Thoracic aorta (tissue), 2 donors: ENCODE measurements at regions not wholly inside any gene's neighbourhood (a gene's known extent, or its start where the extent isn't known, plus 50 kb on each side); places are given as distances from the start of the nearest gene placed in this dataset.

Experiments
- ATAC-seq: fragments of 150-250 bp; one replicate; pipeline ENCODE4 v1.8.0; 2017; ENCODE audit warnings: low read depth; ENCODE audit not compliant: insufficient number of reproducible peaks, low FRiP score
- DNase-seq: peaks from one replicate; pipeline ENCODE4 v3.0.0-alpha.2; 2020; ENCODE audit warnings: low spot score
- H3K27ac ChIP-seq, 2 donors: fragments of 200-600 bp; sonication (generic); 1 replicate in 1 of 2; 2 replicates in 1 of 2; pipeline ENCODE4 v1.5.1; 2016; ENCODE audit warnings: mild to moderate bottlenecking in 2 of 2, moderate library complexity in 2 of 2
- H3K27me3 ChIP-seq: fragments of 200-600 bp; sonication (generic); replicated peaks from 2 replicates; pipeline ENCODE4 v1.6.0; 2016; ENCODE audit warnings: mild to moderate bottlenecking; ENCODE audit not compliant: insufficient read depth
- H3K36me3 ChIP-seq: fragments of 200-600 bp; sonication (generic); one replicate; pipeline ENCODE4 v1.5.1; 2016
- H3K4me1 ChIP-seq, 2 donors: fragments of 200-600 bp; sonication (generic); 1 replicate in 1 of 2; 2 replicates in 1 of 2; pipeline versions ENCODE4 v1.5.1 to v1.6.0; 2016; ENCODE audit warnings: low read depth in 2 of 2, mild to moderate bottlenecking in 1 of 2; ENCODE audit not compliant: control insufficient read depth in 1 of 2
- H3K4me3 ChIP-seq: fragments of 200-600 bp; sonication (generic); 2 replicates; pipeline ENCODE4 v1.5.1; 2016; ENCODE audit warnings: mild to moderate bottlenecking
- H3K9me3 ChIP-seq: fragments of 200-600 bp; sonication (generic); 2 replicates; pipeline ENCODE4 v1.5.1; 2016
- CTCF ChIP-seq: fragments of 200-600 bp; sonication (generic); IDR thresholded peaks from one replicate; pipeline ENCODE4 v1.5.1; 2019; ENCODE audit warnings: antibody characterized with exemption

- no peaks in the 10 kb centered on the region for H3K9me3 ChIP-seq
- peaks cover 7 to 20% of the 10 kb centered on the region in 2 donors for H3K4me1 ChIP-seq
- no peak for TF ChIP-seq CTCF
- H3K4me3 ChIP-seq: no peak overlapping the region
- ATAC-seq (no peak), DNase-seq (no peak)
- H3K27me3 ChIP-seq: no peaks in the 10 kb centered on the region
- H3K36me3 ChIP-seq: no peaks in the 10 kb centered on the region
- H3K27ac ChIP-seq: no peak overlapping the region
These were observed 82.0 kb upstream of the MBNL2 start for GRCh38 chr13:97140131-97140530.

- H3K4me3 ChIP-seq: no peak overlapping the region
- ATAC-seq (no peak), DNase-seq (no peak)
- H3K27me3 ChIP-seq: no peaks in the 10 kb centered on the region
- no peak for TF ChIP-seq CTCF
- H3K4me1 ChIP-seq: peaks cover 7 to 20% of the 10 kb centered on the region in 2 donors
- no peaks in the 10 kb centered on the region for H3K9me3 ChIP-seq
- no peaks in the 10 kb centered on the region for H3K36me3 ChIP-seq
- H3K27ac ChIP-seq: no peak overlapping the region
These were observed 81.5 kb upstream of the MBNL2 start for GRCh38 chr13:97140611-97141010.

GRCh38 chr13:97141097-97141496, 81.0 kb upstream of the MBNL2 start:
- H3K27ac ChIP-seq: no peak overlapping the region
- no peak for ATAC-seq

GRCh38 chr13:97141564-97142005, 80.5 kb upstream of the MBNL2 start:
- H3K27me3 ChIP-seq: no peaks in the 10 kb centered on the region
- no peak overlapping the region for H3K4me3 ChIP-seq
- no peak for DNase-seq
- H3K4me1 ChIP-seq: peaks cover 7 to 13% of the 10 kb centered on the region in 2 donors
- TF ChIP-seq CTCF: no peak
- ATAC-seq: peak; percentile 78
- H3K27ac ChIP-seq: no peak overlapping the region
- H3K9me3 ChIP-seq: no peaks in the 10 kb centered on the region
- no peaks in the 10 kb centered on the region for H3K36me3 ChIP-seq

More at GRCh38 chr13:97141097-97141496, 81.0 kb upstream of the MBNL2 start:
- Histone ChIP-seq H3K36me3 (no peaks in the 10 kb centered on the region), H3K4me1 (peaks cover 7 to 17% of the 10 kb centered on the region in 2 donors), H3K27me3 (no peaks in the 10 kb centered on the region), H3K9me3 (no peaks in the 10 kb centered on the region), H3K4me3 (no peak overlapping the region)
- DNase-seq: no peak
- no peak for TF ChIP-seq CTCF

- no peaks in the 10 kb centered on the region for H3K27me3 ChIP-seq
- ATAC-seq: no peak
- no peaks in the 10 kb centered on the region for H3K9me3 ChIP-seq
- no peaks in the 10 kb centered on the region for H3K36me3 ChIP-seq
- no peak for DNase-seq
- TF ChIP-seq CTCF: no peak
- H3K4me3 ChIP-seq: no peak overlapping the region
- peaks cover 7 to 11% of the 10 kb centered on the region in 2 donors for H3K4me1 ChIP-seq
- no peak overlapping the region for H3K27ac ChIP-seq
These were observed 79.7 kb upstream of the MBNL2 start for GRCh38 chr13:97142452-97142851.
